ENCODE measurements at regions not wholly inside any gene's neighbourhood (a gene's known extent, or its start where the extent isn't known, plus 50 kb on each side); places are given as distances from the start of the nearest gene placed in this dataset.
A peak's percentile ranks its signal among the peaks of the same experiment; 100 is the strongest.

DNA sequence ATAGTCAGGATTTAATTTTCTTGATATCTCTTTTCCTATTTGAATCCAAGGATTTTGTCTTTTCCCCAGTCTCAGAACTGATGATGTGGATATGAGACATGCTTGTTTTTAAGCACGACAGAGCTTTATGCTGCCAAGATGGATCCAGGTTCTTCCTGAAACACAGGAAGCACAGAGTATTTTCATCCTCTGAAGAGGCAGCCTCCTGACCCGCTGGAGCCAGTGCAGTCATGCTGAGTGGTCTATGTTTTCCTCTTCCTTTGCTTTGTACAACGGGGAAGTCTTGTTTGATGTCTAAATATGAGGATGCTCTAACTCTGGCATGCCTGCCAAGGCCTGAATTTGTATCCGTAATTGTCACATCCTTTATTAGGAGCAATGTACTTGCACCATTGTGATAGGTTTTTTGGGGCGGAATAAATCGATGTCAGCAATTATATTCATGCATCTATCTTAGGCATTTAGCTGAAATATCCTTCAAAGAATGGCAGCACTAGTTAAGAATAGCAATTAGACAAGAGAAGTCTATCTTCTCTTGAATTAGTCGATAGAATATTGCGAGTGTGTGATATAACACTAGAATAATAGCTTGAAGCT, 407.1 kb upstream of the JAG1 start:
- DNase-seq (ENCODE audit: low read depth): no peak
- no peak overlapping the region for H3K4me3 ChIP-seq (ENCODE audit: low read length)
- no peak for TF ChIP-seq CTCF (conservative IDR thresholded peaks at IDR 0.05; ENCODE audit: low read depth, low read length)

- DNase-seq (ENCODE audit: low read depth): no peak
- no peak for TF ChIP-seq CTCF (conservative IDR thresholded peaks at IDR 0.05; ENCODE audit: low read depth, low read length)
These were observed 410.0 kb upstream of the JAG1 start for GRCh38 chr20:11083841-11084240.

GRCh38 chr20:11084508-11084907, 410.7 kb upstream of the JAG1 start:
- no peak overlapping the region for H3K4me3 ChIP-seq (ENCODE audit: low read length)
- TF ChIP-seq CTCF (conservative IDR thresholded peaks at IDR 0.05; ENCODE audit: low read depth, low read length): no peak
- DNase-seq (ENCODE audit: low read depth): no peak

More at GRCh38 chr20:11083841-11084240, 410.0 kb upstream of the JAG1 start:
- H3K4me3 ChIP-seq (ENCODE audit: low read length): no peak overlapping the region

GRCh38 chr20:11086970-11087369, 413.2 kb upstream of the JAG1 start:
- no peak overlapping the region for H3K4me3 ChIP-seq (ENCODE audit: low read length)
- TF ChIP-seq CTCF (conservative IDR thresholded peaks at IDR 0.05; ENCODE audit: low read depth, low read length): no peak
- DNase-seq (ENCODE audit: low read depth): no peak

GRCh38 chr20:11090751-11091150, 417.0 kb upstream of the JAG1 start:
- no peak overlapping the region for H3K4me3 ChIP-seq (ENCODE audit: low read length)
- TF ChIP-seq CTCF (conservative IDR thresholded peaks at IDR 0.05; ENCODE audit: low read depth, low read length): no peak
- DNase-seq (ENCODE audit: low read depth): peak; percentile 82

GRCh38 chr20:11091511-11091910, 417.7 kb upstream of the JAG1 start:
- no peak for TF ChIP-seq CTCF (conservative IDR thresholded peaks at IDR 0.05; ENCODE audit: low read depth, low read length)

GRCh38 chr20:11092151-11092550, 418.4 kb upstream of the JAG1 start:
- H3K4me3 ChIP-seq (ENCODE audit: low read length): no peak overlapping the region
- no peak for DNase-seq (ENCODE audit: low read depth)
- TF ChIP-seq CTCF (conservative IDR thresholded peaks at IDR 0.05; ENCODE audit: low read depth, low read length): no peak

More at GRCh38 chr20:11091511-11091910, 417.7 kb upstream of the JAG1 start:
- no peak overlapping the region for H3K4me3 ChIP-seq (ENCODE audit: low read length)
- peak; percentile 28 for DNase-seq (ENCODE audit: low read depth)
